Suprapubic skin (tissue), 4 donors: ENCODE measurements at regions not wholly inside any gene's neighbourhood (a gene's known extent, or its start where the extent isn't known, plus 50 kb on each side); places are given as distances from the start of the nearest gene placed in this dataset.

Experiments
- DNase-seq, 2 donors: peaks; one replicate each; pipeline ENCODE4 v3.0.0-alpha.2; 2019; ENCODE audit warnings: low spot score in 2 of 2
- H3K27ac ChIP-seq: fragments of 200-600 bp; sonication (generic); one replicate; pipeline ENCODE4 v1.5.1; 2019
- H3K27me3 ChIP-seq: fragments of 200-600 bp; sonication (generic); one replicate; pipeline ENCODE4 v1.5.1; 2019
- H3K36me3 ChIP-seq: fragments of 200-600 bp; sonication (generic); one replicate; pipeline ENCODE4 v1.5.1; 2019
- H3K4me1 ChIP-seq: fragments of 200-600 bp; sonication (generic); one replicate; pipeline ENCODE4 v1.5.1; 2019
- H3K4me3 ChIP-seq: fragments of 200-600 bp; sonication (generic); one replicate; pipeline ENCODE4 v1.5.1; 2019; ENCODE audit warnings: mild to moderate bottlenecking
- H3K9me3 ChIP-seq: fragments of 200-600 bp; sonication (generic); one replicate; pipeline ENCODE4 v1.5.1; 2019
- CTCF ChIP-seq, 2 donors: fragments of 200-600 bp in 1 of 2; fragments of 450-650 bp in 1 of 2; sonication (generic) in 1 of 2; IDR thresholded peaks; one replicate each; pipeline ENCODE4 v1.5.1; 2016 to 2019; ENCODE audit warnings: antibody characterized with exemption in 2 of 2, mild to moderate bottlenecking in 1 of 2, moderate library complexity in 1 of 2
- EP300 ChIP-seq: sonication (generic); formaldehyde crosslinking; IDR thresholded peaks from one replicate; pipeline ENCODE4 v1.6.1; 2017; ENCODE audit warnings: antibody characterized with exemption
- POLR2A ChIP-seq, 2 donors: fragments of 450-650 bp; IDR thresholded peaks; one replicate each; pipeline ENCODE4 v1.6.1; 2017; ENCODE audit warnings: antibody characterized with exemption in 2 of 2, mild to moderate bottlenecking in 2 of 2, moderate library complexity in 2 of 2
- POLR2AphosphoS5 ChIP-seq, 3 donors: sonication (generic); formaldehyde crosslinking; IDR thresholded peaks; one replicate each; pipeline ENCODE4 v1.6.1; 2017; ENCODE audit warnings: antibody characterized with exemption in 3 of 3
- WGBS: methylation state at CpG from one replicate; pipeline ENCODE4 v1.1.5; 2018; 5-methylcytosine and 5-hydroxymethylcytosine counted together

GRCh38 chr2:191559569-191559968 is 118.4 kb upstream of the NABP1 start:
- Histone ChIP-seq H3K4me3 (no peak overlapping the region), H3K27me3 (no peaks in the 10 kb centered on the region), H3K27ac (no peak overlapping the region), H3K36me3 (no peaks in the 10 kb centered on the region), H3K9me3 (no peaks in the 10 kb centered on the region), H3K4me1 (no peaks in the 10 kb centered on the region)
- no peak for TF ChIP-seq POLR2AphosphoS5 (IDR thresholded peaks at IDR 0.05)
- TF ChIP-seq CTCF (IDR thresholded peaks at IDR 0.05) = no peak
- TF ChIP-seq EP300 = no peak
- no peak for TF ChIP-seq POLR2A (IDR thresholded peaks at IDR 0.05)
- WGBS = 91% methylated on average over 4 of the region's 4 CpGs
- DNase-seq = no peak

- TF ChIP-seq POLR2AphosphoS5 (IDR thresholded peaks at IDR 0.05) = no peak
- no peak for TF ChIP-seq EP300
- no peak for TF ChIP-seq POLR2A (IDR thresholded peaks at IDR 0.05)
- TF ChIP-seq CTCF (IDR thresholded peaks at IDR 0.05) = no peak
- Histone ChIP-seq H3K4me1 (no peaks in the 10 kb centered on the region), H3K27ac (no peak overlapping the region), H3K4me3 (no peak overlapping the region), H3K36me3 (no peaks in the 10 kb centered on the region), H3K27me3 (no peaks in the 10 kb centered on the region), H3K9me3 (no peaks in the 10 kb centered on the region)
- 67% methylated on average over 13 of the region's 13 CpGs for WGBS
- no peak for DNase-seq
Observed at GRCh38 chr2:191560411-191560980, 117.4 kb upstream of the NABP1 start.

- Histone ChIP-seq H3K36me3 (no peaks in the 10 kb centered on the region), H3K27me3 (no peaks in the 10 kb centered on the region), H3K9me3 (no peaks in the 10 kb centered on the region), H3K27ac (no peak overlapping the region), H3K4me1 (peaks cover 5% of the 10 kb centered on the region), H3K4me3 (no peak overlapping the region)
- no peak for TF ChIP-seq EP300
- no peak for TF ChIP-seq POLR2AphosphoS5 (IDR thresholded peaks at IDR 0.05)
- no peak for TF ChIP-seq POLR2A (IDR thresholded peaks at IDR 0.05)
- TF ChIP-seq CTCF (IDR thresholded peaks at IDR 0.05) = no peak
- no peak for DNase-seq
- whole genome bisulfite sequencing = 93% methylated on average over 3 of the region's 3 CpGs
Observed at GRCh38 chr2:191565120-191565519, 112.8 kb upstream of the NABP1 start.

- TF ChIP-seq EP300 (no peak), POLR2AphosphoS5 (IDR thresholded peaks at IDR 0.05) (no peak), CTCF (IDR thresholded peaks at IDR 0.05) (no peak), POLR2A (IDR thresholded peaks at IDR 0.05) (no peak)
- no peaks in the 10 kb centered on the region for H3K9me3 ChIP-seq
- peaks cover 5% of the 10 kb centered on the region for H3K4me1 ChIP-seq
- no peak overlapping the region for H3K4me3 ChIP-seq
- WGBS = 84% methylated on average over 4 of the region's 4 CpGs
- H3K36me3 ChIP-seq = no peaks in the 10 kb centered on the region
- no peak for DNase-seq
- H3K27me3 ChIP-seq = no peaks in the 10 kb centered on the region
- no peak overlapping the region for H3K27ac ChIP-seq
Observed at GRCh38 chr2:191565647-191566198, 112.2 kb upstream of the NABP1 start.

GRCh38 chr2:191566344-191566743 is 111.6 kb upstream of the NABP1 start:
- Histone ChIP-seq H3K27ac (no peak overlapping the region), H3K9me3 (no peaks in the 10 kb centered on the region), H3K4me3 (no peak overlapping the region), H3K36me3 (no peaks in the 10 kb centered on the region), H3K4me1 (peaks cover 9% of the 10 kb centered on the region), H3K27me3 (no peaks in the 10 kb centered on the region)
- 41% methylated on average over 8 of the region's 8 CpGs for WGBS
- peak; percentile 69 to 70 for TF ChIP-seq CTCF (IDR thresholded peaks at IDR 0.05)
- no peak for TF ChIP-seq EP300
- peak in 1 of 2 donors; percentile 62 for DNase-seq
